Psoas muscle (tissue), 7 donors: ENCODE measurements at regions not wholly inside any gene's neighbourhood (a gene's known extent, or its start where the extent isn't known, plus 50 kb on each side); places are given as distances from the start of the nearest gene placed in this dataset.

Experiments used
- ATAC-seq, 4 donors: fragments of 200-7000 bp; cut with Tn5 transposase; one replicate each; pipeline ENCODE4 v1.9.1; 2020; ENCODE audit warnings: moderate library complexity in 3 of 4, mild to moderate bottlenecking in 2 of 4
- DNase-seq, 2 donors: peaks; one replicate each; pipeline ENCODE4 v3.0.0-alpha.2; 2020
- H3K27ac ChIP-seq: fragments of 200-600 bp; one replicate; pipeline ENCODE4 v1.8.0; 2022
- H3K27me3 ChIP-seq, 3 donors: fragments of 200-600 bp in 1 of 3; one replicate each; pipeline versions ENCODE4 v1.6.1 to v1.8.0; 2013 to 2022; ENCODE audit warnings: low read length in 2 of 3, mild to moderate bottlenecking in 2 of 3, moderate library complexity in 1 of 3; ENCODE audit not compliant: insufficient read depth in 3 of 3
- H3K36me3 ChIP-seq, 2 donors: fragments of 200-600 bp in 1 of 2; one replicate each; pipeline versions ENCODE4 v1.6.1 to v1.8.0; 2013 to 2022; ENCODE audit warnings: low read depth in 1 of 2, mild to moderate bottlenecking in 1 of 2, moderate library complexity in 1 of 2; ENCODE audit not compliant: insufficient read depth in 1 of 2
- H3K4me1 ChIP-seq: fragments of 200-600 bp; one replicate; pipeline ENCODE4 v1.8.0; 2022
- H3K4me3 ChIP-seq: fragments of 200-600 bp; one replicate; pipeline ENCODE4 v1.8.0; 2022; ENCODE audit warnings: mild to moderate bottlenecking
- H3K9me3 ChIP-seq: fragments of 200-600 bp; one replicate; pipeline ENCODE4 v1.8.0; 2022
- CTCF ChIP-seq: fragments of 200-600 bp; IDR thresholded peaks from one replicate; pipeline ENCODE4 v1.8.0; 2022; ENCODE audit warnings: antibody characterized with exemption
- WGBS, 3 donors: extraction: QIAGEN DNeasy Blood & Tissue Kit; methylation state at CpG; one replicate each; pipeline versions ENCODE4 v1.1.6 to v1.1.7; 2013; 5-methylcytosine and 5-hydroxymethylcytosine counted together
- intact Hi-C, 2 donors: fragments of 100-400 bp; cut with DNase I; formaldehyde crosslinking; loops; one replicate each; pipeline versions ENCODE4 v1.11.0 to v1.14.2; 2022
- donor health status: healthy with polysubstance abuse.
- donor health status: DM: no; HTN: no; CAD: no; lungs with moderate emphysema.
- donor health status: Bipolar disorder and iron deficiency.
- donor health status: healthy.
- donor health status: DM: yes; HTN: yes; CAD: no.
- donor health status: DM: no; HTN: no; CAD: no.
- donor health status: DM: yes; HTN: yes; CAD: no.

- no peak overlapping the region for H3K4me3 ChIP-seq
- intact Hi-C loops = no loop called here
- TF ChIP-seq CTCF = no peak
- WGBS, 3 donors = 75 to 84% (median 82%) methylated on average over 4 of the region's 4 CpGs
- H3K36me3 ChIP-seq = no peaks in the 10 kb centered on the region
- H3K27me3 ChIP-seq = peaks cover 0 to 19% (median 0%) of the 10 kb centered on the region in 3 donors
- H3K27ac ChIP-seq = no peak overlapping the region
- no peak for DNase-seq
- no peak for ATAC-seq
- no peaks in the 10 kb centered on the region for H3K9me3 ChIP-seq
- no peaks in the 10 kb centered on the region for H3K4me1 ChIP-seq
These were observed 372.8 kb downstream of the MTX2 start for GRCh38 chr2:176642074-176642473.

DNA sequence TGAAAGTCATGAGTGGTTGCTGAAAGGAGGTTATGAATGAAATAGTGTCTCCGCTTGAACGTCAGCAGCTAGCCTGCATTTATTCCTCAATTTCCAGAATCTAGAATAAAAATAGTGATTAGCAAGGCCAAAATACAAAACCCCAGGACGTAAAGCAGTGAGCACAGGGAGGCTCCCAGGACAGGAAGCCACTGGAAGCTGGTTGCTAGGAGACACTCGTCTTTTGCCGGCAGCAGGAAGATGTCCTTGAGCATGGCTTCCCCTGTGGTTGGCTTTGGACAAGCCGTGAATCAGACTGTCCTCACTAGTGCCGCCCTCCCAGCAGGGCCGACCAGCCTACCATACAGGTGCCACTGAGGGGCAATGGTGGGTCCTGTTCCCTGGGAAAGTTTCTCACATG is 374.4 kb downstream of the MTX2 start:
- no peak for TF ChIP-seq CTCF
- WGBS, 3 donors = 48 to 56% (median 50%) methylated on average over 8 of the region's 8 CpGs
- H3K9me3 ChIP-seq = no peaks in the 10 kb centered on the region
- H3K27me3 ChIP-seq = peaks cover 0 to 10% (median 0%) of the 10 kb centered on the region in 3 donors
- H3K27ac ChIP-seq = no peak overlapping the region
- H3K4me3 ChIP-seq = no peak overlapping the region
- DNase-seq (no peak), ATAC-seq (no peak)
- no peaks in the 10 kb centered on the region for H3K4me1 ChIP-seq
- intact Hi-C loops = no loop called here
- H3K36me3 ChIP-seq = no peaks in the 10 kb centered on the region

DNA sequence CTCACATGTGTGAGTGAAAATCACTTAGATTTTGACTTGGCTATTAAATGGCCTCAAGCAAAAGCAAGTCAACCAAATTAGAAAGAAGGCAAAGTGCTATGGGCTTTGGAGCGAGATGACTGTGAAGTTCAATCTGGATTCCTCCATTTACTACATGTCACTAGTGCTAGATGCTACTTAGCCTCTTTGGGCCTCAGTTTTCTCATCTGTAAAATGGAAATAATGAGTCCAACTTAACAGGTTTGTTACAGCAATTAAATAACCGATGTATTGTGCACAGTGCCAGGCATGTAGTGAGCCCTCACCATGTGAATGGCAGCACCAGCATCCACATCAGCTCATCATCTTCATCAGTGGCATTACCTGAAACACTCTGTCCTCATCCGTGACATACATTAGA is 376.3 kb downstream of the MTX2 start:
- no peak for TF ChIP-seq CTCF
- Histone ChIP-seq H3K36me3 (no peaks in the 10 kb centered on the region), H3K9me3 (no peaks in the 10 kb centered on the region), H3K27ac (no peak overlapping the region), H3K4me1 (no peaks in the 10 kb centered on the region), H3K4me3 (no peak overlapping the region), H3K27me3 (peaks cover 0 to 4% (median 0%) of the 10 kb centered on the region in 3 donors)
- DNase-seq = no peak
- no peak for ATAC-seq
- intact Hi-C loops = no loop called here
- 94 to 96% (median 95%) methylated on average over 3 of the region's 3 CpGs for WGBS, 3 donors

GRCh38 chr2:176646033-176646615 is 376.9 kb downstream of the MTX2 start:
- Histone ChIP-seq H3K27ac (no peak overlapping the region), H3K4me3 (no peak overlapping the region), H3K36me3 (no peaks in the 10 kb centered on the region), H3K4me1 (no peaks in the 10 kb centered on the region), H3K27me3 (peaks cover 0 to 4% (median 0%) of the 10 kb centered on the region in 3 donors), H3K9me3 (no peaks in the 10 kb centered on the region)
- intact Hi-C loops = no loop called here
- no peak for TF ChIP-seq CTCF
- ATAC-seq (no peak), DNase-seq (no peak)
- 89 to 93% (median 91%) methylated on average over 5 of the region's 5 CpGs for WGBS, 3 donors
